Ovary (tissue), 3 donors: ENCODE measurements at regions not wholly inside any gene's neighbourhood (a gene's known extent, or its start where the extent isn't known, plus 50 kb on each side); places are given as distances from the start of the nearest gene placed in this dataset.

Source experiments
- CTCF ChIP-seq, 3 donors: fragments of 450-650 bp in 2 of 3; fragments of 200-600 bp in 1 of 3; IDR thresholded peaks; one replicate each; pipeline versions ENCODE4 v1.5.1 to v1.8.0; 2016 to 2022; ENCODE audit warnings: antibody characterized with exemption in 3 of 3, mild to moderate bottlenecking in 1 of 3
- EP300 ChIP-seq: sonication (generic); formaldehyde crosslinking; IDR thresholded peaks from one replicate; pipeline ENCODE4 v1.6.1; 2017; ENCODE audit warnings: antibody characterized with exemption
- POLR2A ChIP-seq: fragments of 450-650 bp; IDR thresholded peaks from one replicate; pipeline ENCODE4 v1.6.1; 2017; ENCODE audit warnings: antibody characterized with exemption, mild to moderate bottlenecking, moderate library complexity
- donor health status: DM: no; HTN: no; CAD: no.

- TF ChIP-seq CTCF (IDR thresholded peaks at IDR 0.05): no peak
- TF ChIP-seq POLR2A: no peak
- no peak for TF ChIP-seq EP300
These were observed 177.2 kb downstream of the PLPPR4 start for GRCh38 chr1:99441299-99442095.
